ENCODE measurements at regions not wholly inside any gene's neighbourhood (a gene's known extent, or its start where the extent isn't known, plus 50 kb on each side); places are given as distances from the start of the nearest gene placed in this dataset.

GRCh38 chr10:110413903-110414547 lies 83.7 kb upstream of the DUSP5 start:
- H3K27ac Mint-ChIP-seq = peak overlapping the region; percentile 88
- no peaks in the 10 kb centered on the region for H3K36me3 Mint-ChIP-seq (ENCODE audit: low read depth)
- H3K4me3 Mint-ChIP-seq = no peak overlapping the region
- ChIA-PET POLR2A (no interaction called here), CTCF (interaction anchor here (0.9 to 6.4 kb wide), 7 partner anchors 9 to 85 kb away, joined by 3 to 37 read pairs (median 5); no protein-coding TSS in a partner anchor)
- H3K27me3 Mint-ChIP-seq = no peaks in the 10 kb centered on the region
- no peak for DNase-seq
- H3K4me1 Mint-ChIP-seq = peaks cover 41% of the 10 kb centered on the region
- no peaks in the 10 kb centered on the region for H3K9me3 Mint-ChIP-seq

GRCh38 chr10:110414548-110415309 lies 83.0 kb upstream of the DUSP5 start:
- Mint-ChIP-seq H3K4me3 (peak overlapping the region; percentile 21), H3K9me3 (no peaks in the 10 kb centered on the region), H3K27ac (peak overlapping the region; percentile 88), H3K27me3 (no peaks in the 10 kb centered on the region), H3K36me3 (ENCODE audit: low read depth) (no peaks in the 10 kb centered on the region), H3K4me1 (peaks cover 47% of the 10 kb centered on the region)
- ChIA-PET CTCF (interaction anchor here (0.9 to 6.4 kb wide), 10 partner anchors 8 to 88 kb away, joined by 3 to 37 read pairs (median 4); no protein-coding TSS in a partner anchor), POLR2A (no interaction called here)
- peak; percentile 90 for DNase-seq

- H3K27ac Mint-ChIP-seq = peak overlapping the region; percentile 20
- H3K4me3 Mint-ChIP-seq = no peak overlapping the region
- H3K4me1 Mint-ChIP-seq = peaks cover 57% of the 10 kb centered on the region
- no peaks in the 10 kb centered on the region for H3K36me3 Mint-ChIP-seq (ENCODE audit: low read depth)
- CTCF ChIA-PET = interaction anchor here (0.7 to 6.4 kb wide), 9 partner anchors 8 to 68 kb away, joined by 3 to 37 read pairs (median 4); no protein-coding TSS in a partner anchor
- no peaks in the 10 kb centered on the region for H3K27me3 Mint-ChIP-seq
- DNase-seq = no peak
- no peaks in the 10 kb centered on the region for H3K9me3 Mint-ChIP-seq
- POLR2A ChIA-PET = no interaction called here
These were observed 81.9 kb upstream of the DUSP5 start for GRCh38 chr10:110415809-110416208.

GRCh38 chr10:110416776-110417711 lies 80.7 kb upstream of the DUSP5 start:
- no peaks in the 10 kb centered on the region for H3K36me3 Mint-ChIP-seq (ENCODE audit: low read depth)
- CTCF ChIA-PET = interaction anchor here (0.8 to 6.4 kb wide), 12 partner anchors 8 to 82 kb away, joined by 3 to 37 read pairs (median 5); no protein-coding TSS in a partner anchor
- no peaks in the 10 kb centered on the region for H3K9me3 Mint-ChIP-seq
- H3K4me3 Mint-ChIP-seq = no peak overlapping the region
- POLR2A ChIA-PET = interaction anchor here (0.6 kb wide), 1 partner anchor 13 kb away, joined by 3 read pairs; no protein-coding TSS in a partner anchor
- no peak for DNase-seq
- H3K4me1 Mint-ChIP-seq = peaks cover 66% of the 10 kb centered on the region
- no peak overlapping the region for H3K27ac Mint-ChIP-seq
- no peaks in the 10 kb centered on the region for H3K27me3 Mint-ChIP-seq

- POLR2A ChIA-PET = no interaction called here
- H3K4me3 Mint-ChIP-seq = no peak overlapping the region
- no peaks in the 10 kb centered on the region for H3K9me3 Mint-ChIP-seq
- no peaks in the 10 kb centered on the region for H3K36me3 Mint-ChIP-seq (ENCODE audit: low read depth)
- CTCF ChIA-PET = interaction anchor here (0.7 to 6.4 kb wide), 11 partner anchors 7 to 81 kb away, joined by 3 to 37 read pairs (median 6); no protein-coding TSS in a partner anchor
- peaks cover 59% of the 10 kb centered on the region for H3K4me1 Mint-ChIP-seq
- no peak overlapping the region for H3K27ac Mint-ChIP-seq
- DNase-seq = no peak
- no peaks in the 10 kb centered on the region for H3K27me3 Mint-ChIP-seq
These were observed 79.5 kb upstream of the DUSP5 start for GRCh38 chr10:110418218-110418617.

- ChIA-PET CTCF (no interaction called here), POLR2A (no interaction called here)
- Mint-ChIP-seq H3K4me3 (no peak overlapping the region), H3K9me3 (no peaks in the 10 kb centered on the region), H3K4me1 (peaks cover 51% of the 10 kb centered on the region), H3K27me3 (no peaks in the 10 kb centered on the region), H3K36me3 (ENCODE audit: low read depth) (no peaks in the 10 kb centered on the region), H3K27ac (no peak overlapping the region)
- DNase-seq = no peak
These were observed 78.4 kb upstream of the DUSP5 start for GRCh38 chr10:110419265-110419664.

- Mint-ChIP-seq H3K9me3 (no peaks in the 10 kb centered on the region), H3K36me3 (ENCODE audit: low read depth) (no peaks in the 10 kb centered on the region), H3K4me1 (peaks cover 39% of the 10 kb centered on the region), H3K27ac (peak overlapping the region; percentile 63), H3K4me3 (no peak overlapping the region), H3K27me3 (no peaks in the 10 kb centered on the region)
- ChIA-PET POLR2A (no interaction called here), CTCF (interaction anchor here (0.6 to 2.7 kb wide), 6 partner anchors 9 to 66 kb away, joined by 3 to 13 read pairs (median 3); no protein-coding TSS in a partner anchor)
- DNase-seq = no peak
These were observed 77.1 kb upstream of the DUSP5 start for GRCh38 chr10:110420401-110421193.

GRCh38 chr10:110421512-110422138 lies 76.1 kb upstream of the DUSP5 start:
- Mint-ChIP-seq H3K27me3 (no peaks in the 10 kb centered on the region), H3K4me3 (no peak overlapping the region), H3K27ac (peak overlapping the region; percentile 15), H3K36me3 (ENCODE audit: low read depth) (no peaks in the 10 kb centered on the region), H3K9me3 (no peaks in the 10 kb centered on the region), H3K4me1 (peaks cover 44% of the 10 kb centered on the region)
- DNase-seq = no peak
- CTCF ChIA-PET = interaction anchor here (0.7 to 2.7 kb wide), 7 partner anchors 8 to 115 kb away, joined by 3 to 13 read pairs (median 4); no protein-coding TSS in a partner anchor
- POLR2A ChIA-PET = no interaction called here

GRCh38 chr10:110422548-110422947 lies 75.2 kb upstream of the DUSP5 start:
- Mint-ChIP-seq H3K4me3 (no peak overlapping the region), H3K27me3 (no peaks in the 10 kb centered on the region), H3K36me3 (ENCODE audit: low read depth) (no peaks in the 10 kb centered on the region), H3K4me1 (peaks cover 48% of the 10 kb centered on the region), H3K27ac (peak overlapping the region; percentile 33), H3K9me3 (no peaks in the 10 kb centered on the region)
- DNase-seq = no peak
- ChIA-PET CTCF (interaction anchor here (0.7 to 2.7 kb wide), 7 partner anchors 8 to 116 kb away, joined by 3 to 13 read pairs (median 4); no protein-coding TSS in a partner anchor), POLR2A (no interaction called here)

GRCh38 chr10:110423650-110424049 lies 74.1 kb upstream of the DUSP5 start:
- no peaks in the 10 kb centered on the region for H3K36me3 Mint-ChIP-seq (ENCODE audit: low read depth)
- no peaks in the 10 kb centered on the region for H3K27me3 Mint-ChIP-seq
- H3K4me3 Mint-ChIP-seq = no peak overlapping the region
- no peak for DNase-seq
- POLR2A ChIA-PET = no interaction called here
- H3K27ac Mint-ChIP-seq = no peak overlapping the region
- H3K4me1 Mint-ChIP-seq = peaks cover 48% of the 10 kb centered on the region
- CTCF ChIA-PET = interaction anchor here (0.6 to 1.6 kb wide), 3 partner anchors 9 to 125 kb away, joined by 3 to 5 read pairs (median 3); no protein-coding TSS in a partner anchor
- H3K9me3 Mint-ChIP-seq = no peaks in the 10 kb centered on the region

GRCh38 chr10:110425684-110426293 lies 71.9 kb upstream of the DUSP5 start:
- Mint-ChIP-seq H3K27me3 (no peaks in the 10 kb centered on the region), H3K27ac (no peak overlapping the region), H3K4me3 (no peak overlapping the region), H3K4me1 (peaks cover 31% of the 10 kb centered on the region), H3K36me3 (ENCODE audit: low read depth) (no peaks in the 10 kb centered on the region), H3K9me3 (no peaks in the 10 kb centered on the region)
- CTCF ChIA-PET = interaction anchor here (0.7 to 1.9 kb wide), 7 partner anchors 9 to 93 kb away, joined by 3 to 8 read pairs (median 4); no protein-coding TSS in a partner anchor
- POLR2A ChIA-PET = no interaction called here
- DNase-seq = peak; percentile 41
